ENCODE measurements at regions not wholly inside any gene's neighbourhood (a gene's known extent, or its start where the extent isn't known, plus 50 kb on each side); places are given as distances from the start of the nearest gene placed in this dataset.

DNA sequence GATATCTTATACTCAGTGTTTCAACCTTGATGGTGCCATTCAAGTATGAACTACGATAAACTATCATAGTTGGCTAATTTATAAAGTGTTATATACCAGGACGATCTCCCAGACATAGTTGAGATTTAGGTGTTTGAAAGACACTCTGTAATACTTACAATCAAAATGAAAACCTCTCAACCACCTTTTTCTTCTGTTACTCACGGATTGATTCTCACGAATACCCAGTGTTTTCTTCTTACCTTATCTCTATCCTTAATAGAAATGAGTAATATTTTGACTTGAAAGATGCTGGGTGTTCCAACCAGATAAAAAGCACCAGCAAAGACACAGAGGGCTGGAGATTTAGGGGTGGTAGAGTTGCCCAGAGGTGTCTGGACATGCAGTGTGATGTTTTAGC, 169.9 kb downstream of the PTCSC3 start:
- TF ChIP-seq, protein P1, sequence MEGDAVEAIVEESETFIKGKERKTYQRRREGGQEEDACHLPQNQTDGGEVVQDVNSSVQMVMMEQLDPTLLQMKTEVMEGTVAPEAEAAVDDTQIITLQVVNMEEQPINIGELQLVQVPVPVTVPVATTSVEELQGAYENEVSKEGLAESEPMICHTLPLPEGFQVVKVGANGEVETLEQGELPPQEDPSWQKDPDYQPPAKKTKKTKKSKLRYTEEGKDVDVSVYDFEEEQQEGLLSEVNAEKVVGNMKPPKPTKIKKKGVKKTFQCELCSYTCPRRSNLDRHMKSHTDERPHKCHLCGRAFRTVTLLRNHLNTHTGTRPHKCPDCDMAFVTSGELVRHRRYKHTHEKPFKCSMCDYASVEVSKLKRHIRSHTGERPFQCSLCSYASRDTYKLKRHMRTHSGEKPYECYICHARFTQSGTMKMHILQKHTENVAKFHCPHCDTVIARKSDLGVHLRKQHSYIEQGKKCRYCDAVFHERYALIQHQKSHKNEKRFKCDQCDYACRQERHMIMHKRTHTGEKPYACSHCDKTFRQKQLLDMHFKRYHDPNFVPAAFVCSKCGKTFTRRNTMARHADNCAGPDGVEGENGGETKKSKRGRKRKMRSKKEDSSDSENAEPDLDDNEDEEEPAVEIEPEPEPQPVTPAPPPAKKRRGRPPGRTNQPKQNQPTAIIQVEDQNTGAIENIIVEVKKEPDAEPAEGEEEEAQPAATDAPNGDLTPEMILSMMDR (IDR thresholded peaks at IDR 0.05) = no peak
- TF ChIP-seq POLR2A (IDR thresholded peaks at IDR 0.05) = no peak

Measured in adrenal gland (tissue), 5 donors.